ENCODE measurements at regions not wholly inside any gene's neighbourhood (a gene's known extent, or its start where the extent isn't known, plus 50 kb on each side); places are given as distances from the start of the nearest gene placed in this dataset.
"Not testable (repeated sequence)": the region's sequence is repeated elsewhere in the genome, so short reads cannot be mapped to it uniquely, and the experiment has no call there.

- in situ Hi-C loops (cut with MboI; ENCODE audit: low pct_unique_long_range_greater_than_20kb in 2 of 9, low sequenced_read_pairs in 9 of 9, unreplicated experiment in 9 of 9) = no loop called here
- H3K27ac ChIP-seq = no peak overlapping the region
- no peak overlapping the region for H3K4me3 ChIP-seq
- 0 to 100% (median 90%) methylated on average over 1 of the region's 1 CpG; no CpG with 5 or more reads in 2 of the 10 experiments for WGBS, 10 experiments
- H3K4me1 ChIP-seq (replicated peaks in 1 of 2) = peaks cover 0 to 6% of the 10 kb centered on the region in 2 donors
- ATAC-seq (replicated peaks in 6 of 8) = no peak
These were observed 230.7 kb upstream of the CACNA2D1 start for GRCh38 chr7:82674268-82674667.

- ATAC-seq (replicated peaks in 6 of 8) = no peak
- Histone ChIP-seq H3K4me3 (no peak overlapping the region), H3K27ac (no peak overlapping the region), H3K4me1 (replicated peaks in 1 of 2) (peaks cover 0 to 5% of the 10 kb centered on the region in 2 donors)
- in situ Hi-C loops (cut with MboI; ENCODE audit: low pct_unique_long_range_greater_than_20kb in 2 of 9, low sequenced_read_pairs in 9 of 9, unreplicated experiment in 9 of 9) = no loop called here
- WGBS, 10 experiments = 20 to 96% (median 84%) methylated on average over 2 of the region's 2 CpGs; no CpG with 5 or more reads in 1 of the 10 experiments
These were observed 228.5 kb upstream of the CACNA2D1 start for GRCh38 chr7:82672078-82672477.

- WGBS, 10 experiments = 0 to 100% (median 95%) methylated on average over 1 of the region's 1 CpG; no CpG with 5 or more reads in 4 of the 10 experiments
- in situ Hi-C loops (cut with MboI; ENCODE audit: low pct_unique_long_range_greater_than_20kb in 2 of 9, low sequenced_read_pairs in 9 of 9, unreplicated experiment in 9 of 9) = no loop called here
- Histone ChIP-seq H3K4me1 (replicated peaks in 1 of 2) (no peaks in the 10 kb centered on the region), H3K27ac (no peak overlapping the region), H3K4me3 (no peak overlapping the region)
- no peak for ATAC-seq (replicated peaks in 6 of 8)
These were observed 225.6 kb upstream of the CACNA2D1 start for GRCh38 chr7:82669141-82669540.

GRCh38 chr7:82668676-82669075 lies 225.1 kb upstream of the CACNA2D1 start:
- in situ Hi-C loops (cut with MboI; ENCODE audit: low pct_unique_long_range_greater_than_20kb in 2 of 9, low sequenced_read_pairs in 9 of 9, unreplicated experiment in 9 of 9) = no loop called here
- no peak overlapping the region for H3K27ac ChIP-seq
- no peak for ATAC-seq (replicated peaks in 6 of 8)
- 0 to 100% (median 14%) methylated on average over 1 to 2 of the region's 2 CpGs; no CpG with 5 or more reads in 3 of the 10 experiments for WGBS, 10 experiments
- H3K4me1 ChIP-seq (replicated peaks in 1 of 2) = no peaks in the 10 kb centered on the region
- H3K4me3 ChIP-seq = no peak overlapping the region

DNA sequence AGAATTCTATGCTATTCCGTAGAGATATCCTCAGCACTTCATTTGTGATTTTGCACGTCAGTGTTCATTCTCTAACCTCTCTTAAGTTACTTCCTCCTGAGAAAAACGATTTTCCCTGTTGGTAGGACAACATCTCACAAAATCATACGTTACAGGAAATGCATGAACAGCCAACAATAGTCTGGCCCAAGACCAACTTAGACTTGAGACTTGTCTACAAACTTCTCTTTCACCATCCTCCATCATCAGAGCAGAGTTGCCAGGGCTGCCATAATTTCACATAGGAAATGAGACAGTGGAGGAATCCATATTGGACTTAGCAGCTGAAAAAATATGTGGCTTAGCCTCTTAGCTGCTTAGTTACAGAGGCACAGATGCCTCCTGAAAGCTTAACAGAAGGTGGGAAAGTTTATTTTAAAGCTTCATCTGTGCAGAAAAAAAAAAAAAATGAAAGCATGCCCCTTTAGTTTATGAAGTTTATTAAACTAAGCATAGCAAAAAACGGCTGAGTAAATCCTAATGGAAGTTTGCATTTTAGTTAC lies 222.5 kb upstream of the CACNA2D1 start:
- in situ Hi-C loops (cut with MboI; ENCODE audit: low pct_unique_long_range_greater_than_20kb in 2 of 9, low sequenced_read_pairs in 9 of 9, unreplicated experiment in 9 of 9) = no loop called here

DNA sequence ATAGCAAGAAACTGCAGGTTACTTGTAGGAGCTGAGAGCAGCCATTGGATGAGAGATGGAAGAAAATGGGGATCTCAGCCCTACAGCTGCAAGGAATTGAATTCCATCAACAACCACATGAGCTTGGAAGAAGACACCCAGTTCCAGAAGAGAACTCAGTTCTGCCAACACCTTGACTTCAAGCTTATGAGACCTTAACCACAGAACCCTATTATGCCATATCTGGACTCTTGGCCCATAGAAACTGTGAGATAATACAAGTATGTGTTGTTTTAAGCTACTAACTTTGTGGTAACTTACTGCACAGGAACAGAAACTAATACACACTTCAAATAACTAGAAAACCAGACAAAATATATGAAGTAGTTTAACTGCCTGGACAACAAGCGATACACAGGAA lies 212.4 kb upstream of the CACNA2D1 start:
- no peak for ATAC-seq (replicated peaks in 6 of 8)
- Histone ChIP-seq H3K27ac (no peak overlapping the region), H3K4me1 (replicated peaks in 1 of 2) (no peaks in the 10 kb centered on the region), H3K4me3 (no peak overlapping the region)
- WGBS, 10 experiments = 25 to 100% (median 100%) methylated on average over 1 of the region's 1 CpG; no CpG with 5 or more reads in 1 of the 10 experiments
- in situ Hi-C loops (cut with MboI; ENCODE audit: low pct_unique_long_range_greater_than_20kb in 2 of 9, low sequenced_read_pairs in 9 of 9, unreplicated experiment in 9 of 9) = no loop called here

More for the DNA sequence above, 222.5 kb upstream of the CACNA2D1 start:
- 7 to 82% (median 61%) methylated on average over 1 to 5 of the region's 5 CpGs for WGBS, 10 experiments
- Histone ChIP-seq H3K4me1 (replicated peaks in 1 of 2) (no peaks in the 10 kb centered on the region), H3K27ac (no peak overlapping the region), H3K4me3 (no peak overlapping the region)
- ATAC-seq (replicated peaks in 6 of 8) = no peak

DNA sequence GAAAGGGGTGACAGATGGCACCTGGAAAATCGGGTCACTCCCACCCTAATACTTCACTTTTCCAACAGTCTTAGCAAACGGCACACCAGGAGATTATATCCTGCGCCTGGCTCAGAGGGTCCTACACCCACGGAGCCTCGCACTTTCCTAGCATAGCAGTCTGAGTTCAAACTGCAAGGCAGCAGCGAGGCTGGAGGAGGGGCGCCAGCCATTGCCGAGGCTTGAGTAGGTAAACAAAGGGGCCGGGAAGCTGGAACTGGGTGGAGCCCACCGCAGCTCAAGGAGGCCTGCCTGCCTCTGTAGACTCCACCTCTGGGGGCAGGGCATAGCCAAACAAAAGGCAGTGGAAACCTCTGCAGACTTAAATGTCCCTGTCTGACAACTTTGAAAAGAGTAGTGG lies 206.5 kb upstream of the CACNA2D1 start:
- H3K4me1 ChIP-seq (replicated peaks in 1 of 2); H3K4me3 ChIP-seq; ATAC-seq (replicated peaks in 6 of 8); H3K27ac ChIP-seq; in situ Hi-C loops (cut with MboI; ENCODE audit: low pct_unique_long_range_greater_than_20kb in 2 of 9, low sequenced_read_pairs in 9 of 9, unreplicated experiment in 9 of 9): not testable (repeated sequence)
- WGBS, 10 experiments = 100% methylated on average over 2 of the region's 10 CpGs; no CpG with 5 or more reads in 9 of the 10 experiments

- no peaks in the 10 kb centered on the region for H3K4me1 ChIP-seq (replicated peaks in 1 of 2)
- in situ Hi-C loops (cut with MboI; ENCODE audit: low pct_unique_long_range_greater_than_20kb in 2 of 9, low sequenced_read_pairs in 9 of 9, unreplicated experiment in 9 of 9) = no loop called here
- no peak for ATAC-seq (replicated peaks in 6 of 8)
- H3K4me3 ChIP-seq = no peak overlapping the region
- WGBS, 10 experiments = 80 to 100% (median 100%) methylated on average over 1 of the region's 1 CpG; no CpG with 5 or more reads in 4 of the 10 experiments
- H3K27ac ChIP-seq = no peak overlapping the region
These were observed 190.0 kb upstream of the CACNA2D1 start for GRCh38 chr7:82633592-82633991.

DNA sequence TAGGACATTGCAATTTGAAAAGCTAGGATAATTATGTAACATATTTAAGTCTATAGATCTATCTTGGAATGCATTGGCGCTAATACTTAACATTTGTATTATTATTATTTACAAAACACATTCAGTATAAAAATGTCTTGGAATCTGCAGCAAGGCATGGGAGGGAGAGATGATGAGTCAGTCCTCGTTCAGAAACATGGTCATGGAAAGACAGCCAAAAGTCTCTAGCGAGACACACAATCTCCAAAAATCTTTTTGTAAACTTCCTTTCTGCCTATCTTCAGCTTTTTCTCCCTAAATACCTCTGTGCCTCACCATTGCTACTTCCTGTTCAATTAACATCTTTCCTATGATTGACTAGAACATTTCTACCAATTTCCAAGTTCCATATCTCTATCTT lies 188.4 kb upstream of the CACNA2D1 start:
- no peak for ATAC-seq (replicated peaks in 6 of 8)
- WGBS, 10 experiments = 10 to 100% (median 81%) methylated on average over 1 to 3 of the region's 3 CpGs; no CpG with 5 or more reads in 1 of the 10 experiments
- Histone ChIP-seq H3K27ac (no peak overlapping the region), H3K4me3 (no peak overlapping the region), H3K4me1 (replicated peaks in 1 of 2) (peaks cover 0 to 3% of the 10 kb centered on the region in 2 donors)
- in situ Hi-C loops (cut with MboI; ENCODE audit: low pct_unique_long_range_greater_than_20kb in 2 of 9, low sequenced_read_pairs in 9 of 9, unreplicated experiment in 9 of 9) = no loop called here

DNA sequence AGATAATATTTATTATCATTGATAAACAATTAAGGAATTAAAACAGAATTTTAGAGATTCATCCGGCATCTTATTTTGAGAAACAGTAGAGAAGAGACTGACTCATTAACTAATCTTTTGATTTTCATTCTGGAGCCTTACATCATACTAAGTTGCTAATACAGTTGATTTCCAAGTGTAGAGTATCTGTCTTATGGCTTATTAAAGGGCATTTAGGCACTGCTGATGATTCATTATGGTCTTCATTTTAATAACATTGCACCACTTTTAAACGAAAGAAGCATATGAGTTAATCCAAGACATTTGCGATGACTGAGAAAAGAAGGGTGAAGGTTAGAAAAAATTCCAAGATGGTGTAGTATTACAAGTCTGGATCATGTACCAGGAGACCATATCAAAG lies 186.0 kb upstream of the CACNA2D1 start:
- ATAC-seq (replicated peaks in 6 of 8) = peak in 1 of 8 experiments; percentile 33

GRCh38 chr7:82625377-82625776 lies 181.8 kb upstream of the CACNA2D1 start:
- no peak overlapping the region for H3K27ac ChIP-seq
- in situ Hi-C loops (cut with MboI; ENCODE audit: low pct_unique_long_range_greater_than_20kb in 2 of 9, low sequenced_read_pairs in 9 of 9, unreplicated experiment in 9 of 9) = no loop called here
- 28 to 100% (median 89%) methylated on average over 1 to 2 of the region's 2 CpGs; no CpG with 5 or more reads in 3 of the 10 experiments for WGBS, 10 experiments
- H3K4me3 ChIP-seq = no peak overlapping the region
- ATAC-seq (replicated peaks in 6 of 8) = peak in 1 of 8 experiments; percentile 44
- peaks cover 0 to 10% of the 10 kb centered on the region in 2 donors for H3K4me1 ChIP-seq (replicated peaks in 1 of 2)

More for the DNA sequence above, 186.0 kb upstream of the CACNA2D1 start:
- Histone ChIP-seq H3K4me3 (no peak overlapping the region), H3K27ac (no peak overlapping the region), H3K4me1 (replicated peaks in 1 of 2) (peaks cover 0 to 5% of the 10 kb centered on the region in 2 donors)
- in situ Hi-C loops (cut with MboI; ENCODE audit: low pct_unique_long_range_greater_than_20kb in 2 of 9, low sequenced_read_pairs in 9 of 9, unreplicated experiment in 9 of 9) = no loop called here
- 0 to 100% (median 90%) methylated on average over 1 to 3 of the region's 3 CpGs for WGBS, 10 experiments

DNA sequence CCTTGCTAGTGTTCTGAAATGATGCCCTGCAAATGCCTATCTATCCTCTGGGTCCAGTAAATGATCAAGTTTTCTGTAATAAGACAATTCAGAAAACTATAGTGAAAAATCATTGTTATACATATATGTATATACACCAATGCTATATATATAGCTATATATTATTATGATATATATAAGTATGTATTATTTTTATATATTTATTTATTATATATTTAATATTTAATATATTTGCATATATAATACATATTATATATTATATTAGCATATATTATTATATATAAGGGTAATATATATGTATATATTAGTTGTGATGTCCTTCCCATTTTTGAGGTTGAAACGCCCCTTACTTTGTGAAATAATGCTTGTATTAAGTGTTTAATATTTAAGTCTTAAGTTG lies 181.4 kb upstream of the CACNA2D1 start:
- in situ Hi-C loops (cut with MboI; ENCODE audit: low pct_unique_long_range_greater_than_20kb in 2 of 9, low sequenced_read_pairs in 9 of 9, unreplicated experiment in 9 of 9) = loop anchor here in 2 of 9 experiments (25.0 kb wide), 2 partner anchors 87 to 588 kb away; no protein-coding TSS in a partner anchor

DNA sequence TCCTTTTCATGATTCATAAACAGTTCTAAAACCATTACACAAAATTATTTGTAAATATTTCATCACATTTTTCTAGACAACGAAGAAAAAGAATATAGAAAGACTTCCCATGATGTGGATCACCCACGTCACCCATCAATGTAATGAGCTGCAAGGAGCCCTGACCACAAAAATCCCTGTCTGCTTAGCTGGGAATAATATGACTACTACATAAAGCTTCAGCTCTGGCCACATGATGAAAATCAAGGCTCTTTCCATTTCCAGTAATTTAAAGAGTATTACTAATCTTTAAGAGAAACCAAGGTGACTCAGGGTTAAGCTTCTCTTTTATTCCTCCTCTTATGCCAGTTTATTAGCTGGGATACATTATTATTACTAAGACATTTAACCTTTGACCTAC lies 180.8 kb upstream of the CACNA2D1 start:
- no peak overlapping the region for H3K27ac ChIP-seq
- H3K4me1 ChIP-seq (replicated peaks in 1 of 2) = peaks cover 0 to 10% of the 10 kb centered on the region in 2 donors
- no peak overlapping the region for H3K4me3 ChIP-seq
- peak in 7 of 8 experiments; percentile 57 to 86 (median 65) for ATAC-seq (replicated peaks in 6 of 8)
- in situ Hi-C loops (cut with MboI; ENCODE audit: low pct_unique_long_range_greater_than_20kb in 2 of 9, low sequenced_read_pairs in 9 of 9, unreplicated experiment in 9 of 9) = loop anchor here in 2 of 9 experiments (25.0 kb wide), 2 partner anchors 88 to 587 kb away; no protein-coding TSS in a partner anchor
- 0 to 100% (median 60%) methylated on average over 1 to 2 of the region's 2 CpGs; no CpG with 5 or more reads in 1 of the 10 experiments for WGBS, 10 experiments

More for the DNA sequence above, 181.4 kb upstream of the CACNA2D1 start:
- no peak overlapping the region for H3K4me3 ChIP-seq
- no peak overlapping the region for H3K27ac ChIP-seq
- peaks cover 0 to 10% of the 10 kb centered on the region in 2 donors for H3K4me1 ChIP-seq (replicated peaks in 1 of 2)
- 44 to 100% (median 86%) methylated on average over 1 of the region's 1 CpG; no CpG with 5 or more reads in 3 of the 10 experiments for WGBS, 10 experiments
- ATAC-seq (replicated peaks in 6 of 8) = no peak

GRCh38 chr7:82623812-82624211 lies 180.2 kb upstream of the CACNA2D1 start:
- Histone ChIP-seq H3K4me3 (no peak overlapping the region), H3K27ac (no peak overlapping the region), H3K4me1 (replicated peaks in 1 of 2) (peaks cover 0 to 10% of the 10 kb centered on the region in 2 donors)
- in situ Hi-C loops (cut with MboI; ENCODE audit: low pct_unique_long_range_greater_than_20kb in 2 of 9, low sequenced_read_pairs in 9 of 9, unreplicated experiment in 9 of 9) = loop anchor here in 2 of 9 experiments (25.0 kb wide), 2 partner anchors 88 to 587 kb away; no protein-coding TSS in a partner anchor
- ATAC-seq (replicated peaks in 6 of 8) = no peak
